ENCODE measurements at regions not wholly inside any gene's neighbourhood (a gene's known extent, or its start where the extent isn't known, plus 50 kb on each side); places are given as distances from the start of the nearest gene placed in this dataset.

DNA sequence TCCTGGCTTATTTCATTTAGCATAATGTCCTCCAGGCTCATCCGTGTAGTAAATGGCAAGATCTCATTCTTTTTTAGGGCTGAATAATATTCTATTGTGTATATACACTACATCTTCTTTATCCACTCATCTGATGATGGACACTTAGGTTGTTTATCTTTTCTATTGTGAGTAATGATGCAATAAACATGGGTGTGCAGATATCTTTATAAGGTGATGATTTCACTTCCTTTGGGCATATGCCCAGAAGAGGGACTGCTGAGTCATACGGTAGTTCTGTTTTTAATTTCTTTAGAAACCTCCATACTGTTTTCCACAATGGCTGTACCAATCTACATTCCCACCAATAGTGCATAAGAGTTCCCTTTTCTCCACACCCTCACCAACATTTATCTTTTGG is 317.6 kb upstream of the CNKSR2 start:
- no peak for DNase-seq (ENCODE audit: low read depth in 2 of 2)

DNA sequence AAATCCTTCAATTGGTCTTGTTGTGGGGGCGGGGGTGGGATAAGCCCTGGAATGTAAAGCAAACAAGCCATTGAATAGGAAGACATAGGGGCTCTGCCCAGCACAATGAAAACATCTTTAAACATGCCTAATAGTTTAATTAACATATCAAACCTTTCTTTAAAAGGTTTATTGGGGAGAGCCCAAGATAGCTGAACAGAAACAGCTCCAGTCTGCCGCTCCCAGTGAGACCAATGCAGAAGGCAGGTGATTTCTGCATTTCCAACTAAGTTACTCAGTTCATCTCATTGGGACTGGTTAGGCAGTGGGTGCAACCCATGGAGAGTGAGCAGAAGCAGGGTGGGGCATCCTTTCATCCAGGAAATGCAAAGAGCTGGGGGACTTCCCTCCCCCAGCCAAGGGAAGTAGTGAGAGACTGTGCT is 327.2 kb upstream of the CNKSR2 start:
- DNase-seq (ENCODE audit: low read depth in 2 of 2), result no peak

DNA sequence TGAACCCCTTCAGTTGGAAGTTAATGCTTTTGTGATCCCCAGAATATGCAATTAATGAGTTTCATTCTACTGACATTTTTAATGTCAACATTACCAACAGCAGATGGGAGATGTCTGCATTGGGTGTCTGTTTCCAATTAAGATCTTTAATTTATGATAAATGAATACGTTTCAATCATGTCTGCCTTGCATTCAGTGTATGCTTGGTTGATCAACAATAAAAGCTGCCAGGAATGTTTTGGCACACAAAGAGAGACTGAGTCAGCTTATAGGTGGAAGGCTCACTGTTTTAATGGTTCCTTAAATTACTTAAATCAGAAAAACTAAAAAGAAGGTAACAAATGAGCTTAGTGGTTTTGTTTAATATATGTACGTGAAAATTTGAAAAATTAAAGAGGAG is 359.9 kb upstream of the CNKSR2 start:
- no peak for DNase-seq (ENCODE audit: low read depth in 2 of 2)

DNA sequence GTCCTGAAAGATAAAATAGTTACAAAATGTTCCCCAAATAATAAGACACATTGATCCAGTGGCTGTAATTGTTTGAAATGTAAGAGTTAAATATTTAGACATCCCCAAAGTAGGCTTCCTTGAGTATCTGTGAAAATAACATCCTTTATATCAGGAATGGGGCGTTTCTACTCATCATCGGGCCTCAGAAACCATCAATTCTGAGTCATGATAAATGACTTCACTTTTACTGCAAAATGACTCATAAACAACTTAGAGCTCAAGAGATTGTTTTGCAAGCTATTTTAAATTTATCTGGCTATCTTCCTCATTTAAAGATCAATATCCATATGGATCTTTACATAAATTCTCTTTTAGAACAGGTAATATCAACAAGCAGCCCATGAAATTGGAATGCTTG is 369.4 kb upstream of the CNKSR2 start:
- DNase-seq (ENCODE audit: low read depth in 2 of 2), result no peak

DNA sequence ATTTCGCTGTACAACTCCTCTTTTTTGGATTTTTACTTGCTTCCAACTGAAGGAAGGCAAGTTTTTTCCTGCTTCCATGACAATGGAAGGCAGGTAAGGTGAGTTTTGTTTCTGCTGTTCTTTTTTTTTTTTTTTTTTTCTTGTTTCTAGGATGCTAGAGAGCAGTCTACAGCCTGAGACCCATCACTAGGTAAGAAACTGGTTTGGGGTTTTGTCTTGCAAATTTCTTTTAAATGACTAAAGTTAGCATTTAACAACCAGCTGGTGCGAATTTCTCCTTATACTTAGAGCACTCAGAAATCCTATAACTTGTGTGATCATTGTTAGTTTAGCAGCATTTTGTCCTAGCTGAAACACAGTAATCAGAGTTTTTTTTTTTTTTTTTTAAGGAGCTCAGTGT is 378.4 kb upstream of the CNKSR2 start:
- DNase-seq (ENCODE audit: low read depth in 2 of 2), result no peak

DNA sequence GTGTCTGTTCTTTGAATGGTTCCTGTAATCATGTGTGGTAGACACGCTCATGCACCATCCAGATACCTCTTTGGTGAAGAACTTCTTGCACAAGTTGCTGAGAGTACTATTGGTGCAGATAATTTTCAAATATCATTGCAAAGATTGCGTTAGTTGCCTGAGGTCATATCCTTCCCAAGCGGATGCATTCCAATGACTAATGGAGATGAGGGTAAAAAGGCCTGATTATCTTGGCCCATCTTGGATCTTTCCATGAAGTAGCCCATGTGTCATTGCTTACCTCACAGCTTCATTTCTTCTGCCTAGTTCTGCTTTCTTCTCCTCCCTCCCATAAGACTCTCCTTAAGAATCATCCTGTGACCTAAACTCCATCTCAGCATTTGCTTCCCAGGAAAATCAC is 384.9 kb upstream of the CNKSR2 start:
- no peak for DNase-seq (ENCODE audit: low read depth in 2 of 2)

DNA sequence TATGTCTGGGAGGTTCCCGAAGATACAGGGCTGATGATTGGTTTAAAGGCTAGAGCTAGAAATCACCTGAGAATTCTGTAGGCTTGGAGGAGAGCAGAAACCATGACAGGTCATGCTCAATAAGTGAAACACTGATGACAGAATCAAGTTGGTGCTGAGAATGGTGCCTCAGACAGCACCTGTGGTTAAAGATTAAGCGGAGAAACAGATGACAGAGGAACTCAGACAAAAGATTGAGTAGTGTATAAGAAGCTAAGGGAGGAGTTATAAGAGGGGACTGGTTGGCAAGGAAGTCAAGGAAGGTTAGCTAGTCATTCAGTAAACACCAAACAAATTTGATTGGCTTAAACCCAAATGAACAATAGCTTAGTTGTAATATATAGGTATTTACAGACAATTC is 385.4 kb upstream of the CNKSR2 start:
- no peak for DNase-seq (ENCODE audit: low read depth in 2 of 2)

DNA sequence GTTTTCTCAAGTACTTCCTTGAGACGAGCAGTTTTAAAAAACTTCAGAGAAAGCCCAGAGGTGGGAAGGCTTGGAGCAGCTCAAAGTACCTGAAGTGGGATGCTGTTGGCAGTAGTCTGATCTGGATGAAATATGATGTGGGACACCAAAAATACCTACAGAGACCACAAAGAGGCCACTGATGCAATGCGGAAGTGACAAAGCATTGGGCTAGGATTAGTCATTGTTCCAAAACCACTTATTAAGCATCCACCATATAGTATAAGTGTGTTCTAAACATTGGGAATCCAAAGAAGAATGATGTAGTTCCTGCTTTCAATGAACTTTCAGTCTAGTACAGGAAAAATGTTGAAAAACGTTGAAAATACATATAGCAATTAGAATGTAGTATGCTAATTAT is 386.1 kb upstream of the CNKSR2 start:
- DNase-seq (ENCODE audit: low read depth in 2 of 2), result no peak

DNA sequence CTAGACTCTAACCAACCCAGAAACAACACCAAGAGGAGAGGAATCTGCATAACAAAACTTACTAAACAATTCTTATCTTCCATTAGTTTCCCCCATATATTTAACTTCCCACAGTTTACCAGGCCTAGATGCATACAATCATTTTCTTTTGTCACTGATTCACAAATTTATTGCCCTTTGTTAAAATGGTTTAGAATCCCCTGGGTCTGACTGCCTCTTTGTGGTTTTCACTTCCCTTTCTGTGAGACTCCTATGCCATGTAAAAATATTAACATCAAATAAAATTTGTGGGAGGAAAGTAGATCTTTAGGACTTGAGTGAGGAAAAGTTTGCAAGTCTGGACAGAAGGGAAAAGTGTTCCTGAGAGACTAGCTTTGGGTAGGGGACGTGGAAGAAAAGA is 393.8 kb upstream of the CNKSR2 start:
- no peak for DNase-seq (ENCODE audit: low read depth in 2 of 2)

DNA sequence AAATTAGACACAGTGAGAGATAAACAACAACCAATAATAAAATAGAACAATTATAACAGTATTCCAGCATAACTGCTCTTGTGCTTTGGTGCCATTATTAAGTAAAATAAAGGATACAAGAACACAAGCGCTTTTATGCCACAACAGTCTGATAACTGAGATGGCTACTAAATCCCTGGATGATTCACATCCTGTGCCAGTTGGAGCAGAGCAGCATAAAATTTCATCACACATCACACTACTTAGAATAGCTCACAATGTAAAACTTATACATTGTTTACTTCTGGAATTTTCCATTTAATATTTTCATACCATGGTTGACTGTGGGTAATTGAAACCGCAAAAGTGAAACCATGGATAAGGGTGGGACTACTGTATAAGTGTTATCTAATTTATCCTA is 399.9 kb upstream of the CNKSR2 start:
- DNase-seq (ENCODE audit: low read depth in 2 of 2), result no peak

DNA sequence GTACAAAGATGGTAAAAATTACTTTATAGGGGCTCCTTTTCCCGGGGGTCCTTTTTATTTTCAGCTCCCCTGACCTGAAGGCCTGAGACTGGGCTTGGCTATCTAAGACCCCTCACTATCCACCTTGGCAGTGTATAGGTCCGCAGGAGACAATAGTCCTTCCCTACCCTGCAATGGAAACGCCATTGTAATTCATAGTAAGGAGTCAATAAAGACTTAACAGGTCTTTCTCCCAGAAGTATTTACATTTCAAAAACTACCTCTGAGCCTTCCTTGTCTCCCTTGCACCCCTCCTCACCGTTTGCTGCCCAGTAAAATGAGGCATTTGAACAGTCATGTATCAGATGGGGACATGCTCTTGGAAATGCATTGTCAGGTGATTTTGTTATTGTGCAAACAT is 401.2 kb upstream of the CNKSR2 start:
- DNase-seq (ENCODE audit: low read depth in 2 of 2), result no peak

DNA sequence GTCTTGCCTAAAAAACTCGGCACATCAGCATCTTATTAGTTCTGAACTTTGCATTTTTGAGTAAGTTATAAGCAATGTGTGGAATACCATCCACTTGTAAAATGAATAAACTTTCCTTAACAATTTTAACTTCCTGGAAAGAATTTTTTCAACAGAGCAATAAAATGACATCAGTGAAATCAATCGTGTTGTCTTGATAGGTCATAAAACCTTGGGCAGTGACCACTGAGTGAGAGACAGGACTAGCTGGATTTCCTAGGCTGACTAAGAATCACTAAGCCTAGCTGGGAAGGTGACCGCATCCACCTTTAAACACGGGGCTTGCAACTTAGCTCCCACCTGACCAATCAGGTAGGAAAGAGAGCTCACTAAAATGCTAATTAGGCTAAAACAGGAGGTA is 403.0 kb upstream of the CNKSR2 start:
- DNase-seq (ENCODE audit: low read depth in 2 of 2), result no peak

DNA sequence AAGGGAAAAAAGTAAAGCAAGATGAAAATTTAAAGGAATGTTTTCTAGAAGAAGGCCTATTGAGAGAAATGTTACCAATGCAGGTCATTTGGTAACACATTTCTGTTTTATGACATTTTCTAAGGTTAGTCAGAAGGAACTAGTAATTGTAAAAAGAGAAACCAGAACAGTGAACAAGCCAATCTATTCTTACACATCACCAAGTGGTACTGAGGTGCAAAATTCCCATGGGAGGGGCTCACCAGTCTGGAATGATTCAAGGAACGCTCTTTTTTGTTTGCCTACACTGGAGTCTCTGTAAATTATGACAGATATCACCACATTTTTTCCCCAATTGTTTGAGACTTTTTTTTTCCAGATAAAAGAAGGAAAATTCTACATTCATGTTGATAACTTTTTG is 404.7 kb upstream of the CNKSR2 start:
- no peak for DNase-seq (ENCODE audit: low read depth in 2 of 2)

DNA sequence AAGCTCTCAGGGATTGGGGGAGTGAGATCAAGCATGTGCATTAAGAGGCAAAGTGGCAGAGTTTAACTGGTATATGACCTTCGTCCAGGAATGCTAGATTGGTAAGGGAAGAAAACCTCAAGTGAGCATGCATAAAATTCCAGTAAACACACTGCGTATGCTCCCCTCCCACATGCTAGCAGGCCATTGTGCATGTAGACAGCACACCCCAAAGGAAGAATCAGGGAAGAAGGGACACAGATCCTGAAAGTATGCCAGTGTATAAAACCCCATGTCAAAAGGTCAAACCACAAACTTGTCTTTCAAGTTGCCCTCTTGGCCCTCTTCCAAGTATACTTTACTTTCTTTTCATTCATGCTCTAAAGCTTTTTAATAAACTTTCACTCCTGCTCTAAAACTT is 405.2 kb upstream of the CNKSR2 start:
- no peak for DNase-seq (ENCODE audit: low read depth in 2 of 2)

DNA sequence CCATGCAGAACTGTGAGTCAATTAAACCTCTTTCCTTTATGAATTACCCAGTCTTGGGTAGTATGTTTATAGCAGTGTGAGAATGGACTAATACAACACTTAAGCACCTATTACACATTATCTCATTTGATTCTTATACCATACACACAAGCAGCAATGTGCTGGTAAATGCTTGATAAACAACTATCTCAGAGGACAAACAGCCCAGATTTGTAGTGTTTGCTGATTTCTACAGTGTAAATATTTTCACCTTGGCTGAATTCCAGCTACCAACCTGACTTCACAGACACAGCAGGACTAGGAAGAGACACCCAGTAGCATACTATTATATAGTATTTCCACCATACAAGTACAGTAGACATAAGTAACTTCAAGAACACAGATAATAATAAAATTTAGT is 406.5 kb upstream of the CNKSR2 start:
- DNase-seq (ENCODE audit: low read depth in 2 of 2), result no peak

DNA sequence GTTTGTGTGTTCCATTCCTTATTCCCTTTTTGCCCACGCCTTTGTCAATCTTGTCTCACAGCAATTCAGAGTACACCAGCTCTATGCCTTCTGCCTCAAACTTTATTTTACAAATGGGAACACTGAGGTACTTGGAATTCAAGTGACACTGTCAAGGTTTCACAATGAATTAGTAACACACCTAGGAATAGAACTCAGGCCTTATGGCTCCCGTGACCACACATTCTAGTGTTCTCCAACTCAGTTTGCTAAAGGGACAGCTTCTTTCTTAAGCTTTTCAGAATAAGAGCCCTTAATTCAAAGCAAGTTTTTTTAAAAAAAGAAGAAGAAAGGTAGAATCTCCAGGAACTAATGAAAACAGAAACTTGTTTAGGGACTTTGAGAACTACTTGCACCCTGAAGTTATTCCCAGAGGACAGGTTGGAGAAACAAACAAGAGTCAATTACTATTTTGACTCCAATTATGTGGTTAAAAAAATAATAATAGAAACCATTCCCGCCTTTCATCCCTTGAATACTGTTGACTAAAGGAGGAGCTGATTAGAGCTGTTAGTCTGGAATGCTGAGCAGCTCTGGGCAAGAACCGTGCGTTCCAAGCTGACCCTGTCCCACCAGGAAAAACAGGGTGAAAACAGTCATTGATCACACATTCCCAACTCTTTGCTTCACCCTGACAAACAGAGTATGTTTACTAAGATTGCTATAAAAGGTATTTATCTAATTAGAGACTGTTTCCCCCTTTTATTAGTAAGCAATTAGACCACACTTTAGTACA is 408.8 kb upstream of the CNKSR2 start:
- no peak for DNase-seq (ENCODE audit: low read depth in 2 of 2)

DNA sequence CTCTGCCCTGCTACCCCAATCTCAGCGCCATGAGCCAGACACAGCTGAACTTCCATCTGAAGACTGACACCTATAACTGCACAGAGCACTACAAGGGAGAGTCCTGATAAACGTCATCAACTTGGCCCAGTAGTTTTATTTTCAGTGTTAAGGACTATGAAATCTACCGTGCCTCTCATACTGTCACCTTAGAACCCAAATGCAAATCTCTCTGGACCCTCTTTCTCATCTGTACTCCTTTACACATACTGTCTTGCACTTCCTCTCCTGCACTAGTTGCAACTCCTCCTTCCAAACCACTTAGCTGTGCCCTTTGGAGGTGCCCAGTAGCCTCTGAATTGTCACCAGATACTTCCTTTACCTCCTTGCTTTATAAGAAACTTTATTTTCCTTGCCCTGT is 420.2 kb upstream of the CNKSR2 start:
- no peak for DNase-seq (ENCODE audit: low read depth in 2 of 2)

DNA sequence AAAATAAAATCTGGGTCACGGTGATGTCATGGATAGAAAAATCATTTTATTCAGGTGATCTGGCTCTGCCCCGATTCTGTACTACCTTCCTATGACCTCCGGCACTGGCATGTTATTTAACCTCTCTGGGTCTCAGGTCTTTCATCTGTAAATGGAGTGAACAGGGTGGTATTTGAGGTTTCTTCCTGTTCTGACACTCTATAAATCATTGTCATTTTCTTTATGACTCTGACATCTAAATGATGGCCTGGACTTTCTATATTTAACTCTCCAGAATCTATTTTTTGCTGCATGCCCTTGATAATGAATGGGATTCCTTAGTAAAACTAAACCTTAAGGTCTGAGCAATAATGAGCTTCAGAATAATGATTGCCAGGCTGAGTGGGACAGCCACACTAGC is 422.0 kb upstream of the CNKSR2 start:
- DNase-seq (ENCODE audit: low read depth in 2 of 2), result no peak

DNA sequence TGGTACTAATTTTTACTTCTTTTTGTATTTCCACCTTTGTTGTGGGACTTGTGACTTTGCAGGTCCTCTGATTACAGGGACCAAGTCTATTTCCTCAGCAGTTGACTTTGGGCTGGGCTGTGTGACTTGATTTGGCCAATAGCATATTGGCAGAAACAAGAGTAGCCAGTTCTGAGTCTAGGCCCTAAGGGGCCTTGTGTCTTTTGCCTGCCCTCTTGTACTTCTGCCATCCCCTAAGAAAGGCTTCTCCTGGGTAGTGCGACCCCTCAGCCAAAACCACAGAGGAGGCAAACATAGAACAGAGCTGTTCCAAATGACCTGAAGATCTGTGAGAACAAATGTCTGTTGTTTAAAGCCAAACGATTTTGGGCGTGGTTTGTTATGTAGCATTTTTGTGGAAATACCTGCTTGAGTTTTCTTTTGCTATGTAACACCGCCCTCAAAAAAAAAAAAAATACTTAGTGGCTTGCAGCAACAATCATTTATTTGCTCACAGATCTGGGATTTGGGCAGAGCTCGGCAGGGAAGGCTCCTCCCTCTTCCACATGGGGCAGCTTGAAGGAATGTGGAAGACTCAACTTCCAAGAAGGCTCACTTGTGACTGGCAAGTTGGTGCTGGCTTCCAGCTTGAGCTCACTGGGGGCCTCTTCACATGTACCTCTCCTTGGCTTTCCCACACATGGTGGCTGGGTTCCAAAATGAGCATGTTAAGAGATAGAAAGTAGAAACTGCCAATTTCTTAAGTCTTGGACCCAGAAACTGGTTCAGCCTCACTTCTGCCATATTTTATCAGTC is 423.0 kb upstream of the CNKSR2 start:
- DNase-seq (ENCODE audit: low read depth in 2 of 2), result no peak

DNA sequence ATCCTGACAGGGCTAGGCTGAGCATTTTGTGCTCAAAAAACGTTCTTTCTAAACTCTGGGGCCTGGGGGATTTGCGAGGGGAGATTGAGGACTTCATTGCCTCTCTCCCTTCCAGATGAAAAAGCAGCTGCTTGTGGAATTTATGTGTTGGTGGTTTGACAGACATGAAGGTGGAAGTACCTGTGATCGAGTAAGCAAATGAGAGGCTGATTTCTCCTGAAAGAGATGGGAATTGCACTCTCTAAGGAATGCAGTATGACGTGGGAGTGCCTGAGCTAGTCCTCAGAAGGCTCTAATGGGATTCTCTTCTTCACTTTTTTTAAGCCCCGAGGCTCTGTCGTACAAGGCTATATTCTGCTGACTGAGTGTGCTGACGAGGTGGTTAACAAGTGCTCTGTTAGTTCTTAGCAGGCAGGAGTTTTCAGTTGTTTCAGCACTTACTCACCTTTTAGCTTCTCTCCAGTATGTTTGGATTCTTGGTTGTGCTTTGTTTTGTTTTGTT is 426.8 kb upstream of the CNKSR2 start:
- no peak for DNase-seq (ENCODE audit: low read depth in 2 of 2)

DNA sequence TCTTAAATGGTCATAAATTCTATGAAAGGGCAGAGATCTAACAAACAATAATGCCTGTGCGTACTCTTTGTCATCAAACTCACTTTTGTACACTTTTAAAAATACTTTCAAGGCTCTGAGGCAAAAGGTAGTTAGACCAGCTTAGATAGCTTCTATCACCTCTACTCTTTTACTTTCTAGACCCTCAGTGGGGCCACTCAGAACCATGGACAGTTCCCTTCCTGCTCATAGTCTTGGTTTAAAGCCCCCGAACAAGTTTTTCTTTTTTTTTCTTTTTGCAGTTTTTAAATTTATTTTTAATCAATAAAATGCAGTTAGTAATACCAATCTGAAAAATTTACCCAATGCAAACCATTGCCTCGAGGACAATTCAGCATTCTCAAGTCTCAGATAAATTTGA is 460.5 kb upstream of the CNKSR2 start:
- DNase-seq (ENCODE audit: low read depth in 2 of 2), result no peak

DNA sequence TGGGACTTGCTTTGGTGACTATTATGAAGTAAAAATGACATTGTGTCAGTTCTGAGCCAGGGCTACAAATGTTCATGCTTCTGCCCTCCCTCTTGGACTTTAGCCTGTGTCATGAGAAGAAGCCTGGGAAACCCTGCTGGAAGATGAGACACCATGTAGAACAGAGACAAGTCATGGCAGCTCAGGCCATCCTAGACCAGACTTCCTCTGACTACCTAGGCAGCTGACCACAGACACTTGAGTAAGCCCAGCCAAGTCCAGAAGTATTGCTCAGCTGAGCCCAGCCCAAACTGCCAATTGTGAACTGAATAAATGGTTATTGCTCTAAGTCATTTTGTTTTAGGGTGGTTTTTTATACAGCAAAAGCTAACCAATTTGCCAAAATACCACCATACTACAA is 467.6 kb upstream of the CNKSR2 start:
- no peak for DNase-seq (ENCODE audit: low read depth in 2 of 2)

DNA sequence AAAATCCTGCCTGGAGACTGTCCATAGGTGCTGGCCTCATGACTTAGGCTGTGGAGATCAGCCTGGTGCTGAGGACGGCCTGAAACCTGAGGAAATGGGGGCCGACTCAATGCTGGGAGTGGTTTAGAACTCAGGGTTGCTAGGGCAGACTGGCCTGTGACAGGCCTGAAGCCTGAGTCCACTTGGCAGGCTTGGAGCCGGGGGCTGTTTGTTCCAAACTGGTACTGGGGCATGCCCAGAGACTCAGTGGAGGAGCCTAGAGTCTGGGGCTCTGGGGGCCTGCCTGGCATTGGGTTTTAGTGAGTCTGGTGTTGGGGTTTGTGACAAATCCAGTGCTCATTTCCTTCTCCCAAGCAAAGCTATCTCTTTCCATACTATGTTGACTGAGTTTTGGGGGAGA is 489.7 kb upstream of the CNKSR2 start:
- DNase-seq (ENCODE audit: low read depth in 2 of 2), result no peak

All from stimulated activated CD8-positive, alpha-beta memory T cell treated with anti-CD3 and anti-CD28 coated beads, Interleukin-2, amount 100 ng/mL, for 1 hour (primary cell).